ENCODE measurements at regions not wholly inside any gene's neighbourhood (a gene's known extent, or its start where the extent isn't known, plus 50 kb on each side); places are given as distances from the start of the nearest gene placed in this dataset.

- no peaks in the 10 kb centered on the region for H3K79me2 ChIP-seq (ENCODE audit: control insufficient read depth, insufficient read depth, low read length)
- H3K4me2 ChIP-seq (ENCODE audit: insufficient read depth, low read length) = no peak overlapping the region
- TF ChIP-seq NCOA6 (IDR thresholded peaks at IDR 0.05) (no peak), ZFP30 (CRISPR knock-in tag; IDR thresholded peaks at IDR 0.05; ENCODE audit: borderline replicate concordance) (no peak), SMARCA4 (IDR thresholded peaks at IDR 0.05) (no peak), ZNF583 (CRISPR knock-in tag; IDR thresholded peaks at IDR 0.05) (no peak), TEAD4 (IDR thresholded peaks at IDR 0.05; ENCODE audit: low read length) (no peak), TEAD4 (CRISPR knock-in tag; IDR thresholded peaks at IDR 0.05; ENCODE audit: borderline replicate concordance) (no peak), CREB3L1 (IDR thresholded peaks at IDR 0.05; ENCODE audit: borderline replicate concordance, low read depth) (no peak), ELF1 (tag; IDR thresholded peaks at IDR 0.05) (no peak)
- H3K9me1 ChIP-seq (ENCODE audit: control insufficient read depth, insufficient read depth, low read length) = no peaks in the 10 kb centered on the region
- H3K4me1 ChIP-seq (replicated peaks in 1 of 2; ENCODE audit: control insufficient read depth in 2 of 2, insufficient read depth in 2 of 2, low read length in 2 of 2) = no peaks in the 10 kb centered on the region
- no peaks in the 10 kb centered on the region for H3K27me3 ChIP-seq (ENCODE audit: control insufficient read depth in 2 of 2, insufficient read depth in 2 of 2, low read length in 2 of 2)
- no peaks in the 10 kb centered on the region for H3K9me3 ChIP-seq (replicated peaks; ENCODE audit: control insufficient read depth, insufficient read depth, low read depth, low read length)
- no peaks in the 10 kb centered on the region for H4K20me1 ChIP-seq (replicated peaks; ENCODE audit: control insufficient read depth, insufficient read depth, low read length)
- ChIA-PET POLR2A (interaction anchor here (0.7 kb wide), 1 partner anchor 41 kb away, joined by 3 read pairs; no protein-coding TSS in a partner anchor), CTCF (ENCODE audit: low intra/inter-chr PET ratio) (no interaction called here)
- no peaks in the 10 kb centered on the region for H3K36me3 ChIP-seq (ENCODE audit: control insufficient read depth, insufficient read depth, low read length)
- no peak overlapping the region for H3K27ac ChIP-seq (ENCODE audit: extremely low read depth, low read depth, low read length)
- H2AFZ ChIP-seq (ENCODE audit: low read depth, low read length) = no peak overlapping the region
- no peak overlapping the region for H3K9ac ChIP-seq (ENCODE audit: insufficient read depth in 1 of 2, low read depth in 2 of 2, low read length in 2 of 2)
- H3K4me3 ChIP-seq = no peak overlapping the region
- DNase-seq (ENCODE audit: extremely low read depth in 1 of 4, low spot score in 3 of 4) (no peak), FAIRE-seq (no peak), ATAC-seq (no peak)
- in situ Hi-C loops (cut with MboI) = no loop called here
- WGBS (ENCODE audit: insufficient coverage, low coverage, missing lambda C conversion rate) = no CpG with 5 or more reads among the region's 1 CpG
- intact Hi-C loops (cut with micrococcal nuclease) = no loop called here
- no TSS peak for BruUV-seq (replicated peaks)
Measured at GRCh38 chr2:199197448-199197847, 260.3 kb downstream of the SATB2 start.
